ENCODE measurements at regions not wholly inside any gene's neighbourhood (a gene's known extent, or its start where the extent isn't known, plus 50 kb on each side); places are given as distances from the start of the nearest gene placed in this dataset.

- Mint-ChIP-seq H3K4me1 (no peaks in the 10 kb centered on the region), H3K9me3 (no peaks in the 10 kb centered on the region), H3K4me3 (no peak overlapping the region), H3K27ac (no peak overlapping the region), H3K27me3 (peaks cover 10% of the 10 kb centered on the region), H3K36me3 (ENCODE audit: low read depth) (no peaks in the 10 kb centered on the region)
- ATAC-seq (ENCODE audit: low read depth), result no peak
- no peak for DNase-seq
- CTCF ChIA-PET, result no interaction called here
- TF ChIP-seq, protein P1, sequence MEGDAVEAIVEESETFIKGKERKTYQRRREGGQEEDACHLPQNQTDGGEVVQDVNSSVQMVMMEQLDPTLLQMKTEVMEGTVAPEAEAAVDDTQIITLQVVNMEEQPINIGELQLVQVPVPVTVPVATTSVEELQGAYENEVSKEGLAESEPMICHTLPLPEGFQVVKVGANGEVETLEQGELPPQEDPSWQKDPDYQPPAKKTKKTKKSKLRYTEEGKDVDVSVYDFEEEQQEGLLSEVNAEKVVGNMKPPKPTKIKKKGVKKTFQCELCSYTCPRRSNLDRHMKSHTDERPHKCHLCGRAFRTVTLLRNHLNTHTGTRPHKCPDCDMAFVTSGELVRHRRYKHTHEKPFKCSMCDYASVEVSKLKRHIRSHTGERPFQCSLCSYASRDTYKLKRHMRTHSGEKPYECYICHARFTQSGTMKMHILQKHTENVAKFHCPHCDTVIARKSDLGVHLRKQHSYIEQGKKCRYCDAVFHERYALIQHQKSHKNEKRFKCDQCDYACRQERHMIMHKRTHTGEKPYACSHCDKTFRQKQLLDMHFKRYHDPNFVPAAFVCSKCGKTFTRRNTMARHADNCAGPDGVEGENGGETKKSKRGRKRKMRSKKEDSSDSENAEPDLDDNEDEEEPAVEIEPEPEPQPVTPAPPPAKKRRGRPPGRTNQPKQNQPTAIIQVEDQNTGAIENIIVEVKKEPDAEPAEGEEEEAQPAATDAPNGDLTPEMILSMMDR (IDR thresholded peaks at IDR 0.05), result no peak
- intact Hi-C loops (cut with micrococcal nuclease), result no loop called here
- POLR2A ChIA-PET, result no interaction called here
These were observed 112.6 kb downstream of the CDC5L start for GRCh38 chr6:44500074-44500473.

DNA sequence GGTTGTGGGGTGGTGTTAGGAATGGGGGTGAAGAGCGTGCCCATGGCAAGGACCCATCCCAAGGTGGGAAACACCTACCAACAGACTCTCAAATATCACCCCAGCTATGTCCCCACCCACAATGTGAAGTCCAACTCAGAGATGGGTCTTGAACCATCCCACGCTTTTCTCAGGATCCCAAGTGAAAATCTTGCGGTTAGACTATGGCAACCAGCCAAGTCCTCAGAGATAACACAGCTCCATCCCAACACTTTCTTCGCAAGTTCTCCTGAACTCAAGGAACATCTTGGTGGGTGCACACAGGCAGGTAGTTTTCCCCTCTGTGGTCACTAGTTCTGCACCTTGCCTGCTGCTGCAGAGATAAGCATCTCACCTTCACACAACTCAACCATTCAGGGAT lies 116.0 kb downstream of the CDC5L start:
- TF ChIP-seq, protein P1 (IDR thresholded peaks at IDR 0.05), result no peak
- Mint-ChIP-seq H3K9me3 (no peaks in the 10 kb centered on the region), H3K27me3 (peaks cover 11% of the 10 kb centered on the region), H3K27ac (no peak overlapping the region), H3K4me1 (no peaks in the 10 kb centered on the region), H3K36me3 (ENCODE audit: low read depth) (no peaks in the 10 kb centered on the region), H3K4me3 (no peak overlapping the region)
- DNase-seq (no peak), ATAC-seq (ENCODE audit: low read depth) (no peak)
- ChIA-PET POLR2A (interaction anchor here (0.6 kb wide), 1 partner anchor 9 kb away, joined by 6 read pairs; no protein-coding TSS in a partner anchor), CTCF (no interaction called here)
- intact Hi-C loops (cut with micrococcal nuclease), result no loop called here

DNA sequence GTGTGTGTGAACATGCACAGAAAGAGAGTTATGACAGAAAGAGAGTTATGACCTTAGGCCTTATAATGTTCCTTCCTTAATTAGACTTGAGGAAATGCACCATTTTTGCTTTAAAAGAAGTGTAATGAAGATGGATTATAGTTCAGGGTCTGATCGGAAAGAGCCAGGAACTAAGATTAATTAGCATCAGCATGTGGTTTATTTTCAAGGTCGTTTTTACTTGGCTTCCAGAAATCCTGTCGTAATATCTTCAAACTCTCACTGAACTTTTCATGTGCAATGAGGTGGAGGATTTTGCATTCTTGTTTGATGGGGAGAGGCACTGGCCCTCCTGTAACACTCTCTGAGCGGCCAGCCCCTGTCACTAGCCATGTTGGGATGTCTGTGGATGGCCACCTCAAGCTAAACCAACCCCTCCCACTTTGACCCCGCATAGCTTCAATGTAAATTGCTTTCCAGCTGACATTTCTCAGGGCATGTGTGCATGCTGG lies 116.8 kb downstream of the CDC5L start:
- POLR2A ChIA-PET, result no interaction called here
- CTCF ChIA-PET, result no interaction called here

GRCh38 chr6:44505751-44506150 lies 118.2 kb downstream of the CDC5L start:
- Mint-ChIP-seq H3K27me3 (peaks cover 13% of the 10 kb centered on the region), H3K4me1 (no peaks in the 10 kb centered on the region), H3K4me3 (no peak overlapping the region), H3K27ac (no peak overlapping the region), H3K9me3 (no peaks in the 10 kb centered on the region), H3K36me3 (ENCODE audit: low read depth) (no peaks in the 10 kb centered on the region)
- TF ChIP-seq, protein P1 (IDR thresholded peaks at IDR 0.05), result no peak
- POLR2A ChIA-PET, result no interaction called here
- intact Hi-C loops (cut with micrococcal nuclease), result no loop called here
- DNase-seq (no peak), ATAC-seq (ENCODE audit: low read depth) (no peak)
- CTCF ChIA-PET, result no interaction called here

More for the DNA sequence above, 116.8 kb downstream of the CDC5L start:
- intact Hi-C loops (cut with micrococcal nuclease), result no loop called here
- no peaks in the 10 kb centered on the region for H3K9me3 Mint-ChIP-seq
- no peak for DNase-seq
- no peak overlapping the region for H3K27ac Mint-ChIP-seq
- ATAC-seq (ENCODE audit: low read depth), result no peak
- no peaks in the 10 kb centered on the region for H3K36me3 Mint-ChIP-seq (ENCODE audit: low read depth)
- no peaks in the 10 kb centered on the region for H3K4me1 Mint-ChIP-seq
- H3K27me3 Mint-ChIP-seq, result peaks cover 11% of the 10 kb centered on the region
- no peak overlapping the region for H3K4me3 Mint-ChIP-seq
- TF ChIP-seq, protein P1 (IDR thresholded peaks at IDR 0.05), result no peak

DNA sequence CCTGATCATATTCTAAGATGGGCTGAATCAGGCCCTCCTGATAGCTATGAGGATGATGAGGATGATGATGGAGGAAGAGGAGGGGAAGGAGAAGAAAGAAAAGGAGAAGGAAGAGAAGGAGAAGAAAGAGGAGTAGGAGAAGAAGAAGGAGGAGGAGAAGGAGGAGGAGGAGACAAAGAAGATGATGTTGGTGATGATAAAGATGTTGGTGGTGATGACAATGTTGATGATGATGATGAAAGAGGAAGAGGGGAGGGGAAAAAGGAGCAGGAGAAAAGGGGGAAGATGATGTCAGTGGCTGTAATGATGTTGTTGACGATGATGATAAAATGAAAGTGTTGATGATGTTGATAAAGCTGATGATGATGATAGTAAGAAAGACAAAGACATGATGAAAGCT lies 119.5 kb downstream of the CDC5L start:
- ChIA-PET POLR2A (no interaction called here), CTCF (no interaction called here)
- H3K4me3 Mint-ChIP-seq, result no peak overlapping the region
- H3K27me3 Mint-ChIP-seq, result peaks cover 10% of the 10 kb centered on the region
- no peaks in the 10 kb centered on the region for H3K36me3 Mint-ChIP-seq (ENCODE audit: low read depth)
- TF ChIP-seq, protein P1 (IDR thresholded peaks at IDR 0.05), result no peak
- no peaks in the 10 kb centered on the region for H3K9me3 Mint-ChIP-seq
- no peak overlapping the region for H3K27ac Mint-ChIP-seq
- no peaks in the 10 kb centered on the region for H3K4me1 Mint-ChIP-seq
- no peak for ATAC-seq (ENCODE audit: low read depth)
- DNase-seq, result no peak
- intact Hi-C loops (cut with micrococcal nuclease), result no loop called here
